Common myeloid progenitor, CD34-positive (primary cell): ENCODE measurements at regions not wholly inside any gene's neighbourhood (a gene's known extent, or its start where the extent isn't known, plus 50 kb on each side); places are given as distances from the start of the nearest gene placed in this dataset.

Source experiments
- CTCF ChIA-PET: fragments of 350-600 bp; sonication (Branson Sonifier 250); formaldehyde crosslinking; loops from one replicate; lab custom pipeline; 2021; ENCODE audit warnings: antibody characterized with exemption; lab: Charles Lee
- POLR2A ChIA-PET: fragments of 350-600 bp; sonication (Branson Sonifier 250); formaldehyde crosslinking; loops from one replicate; lab custom pipeline; 2021; ENCODE audit warnings: antibody characterized with exemption; lab: Charles Lee
- DNase-seq, 3 donors: peaks; one replicate each; pipeline versions ENCODE4 v3.0.0 to v3.0.0-alpha.2; 2013
- H3K27ac ChIP-seq, 2 experiments: 1 replicate in 1 of 2; 2 replicates in 1 of 2; pipeline ENCODE4 v1.7.0; 2013; ENCODE audit warnings: inconsistent platforms in 2 of 2, low read length in 2 of 2, mild to moderate bottlenecking in 2 of 2, low read depth in 1 of 2, moderate library complexity in 1 of 2; ENCODE audit not compliant: severe bottlenecking in 2 of 2, insufficient read depth in 1 of 2, poor library complexity in 1 of 2
- H3K27me3 ChIP-seq, 5 experiments: replicated peaks in 2 of 5; 1 replicate in 3 of 5; 2 replicates in 2 of 5; pipeline versions ENCODE4 v1.6.1 to v1.7.0; 2013; ENCODE audit warnings: low read length in 4 of 5, mild to moderate bottlenecking in 2 of 5, moderate library complexity in 2 of 5, inconsistent platforms in 1 of 5; ENCODE audit not compliant: insufficient read depth in 5 of 5, control insufficient read depth in 4 of 5
- H3K36me3 ChIP-seq, 4 experiments: 1 replicate in 2 of 4; 2 replicates in 2 of 4; pipeline versions ENCODE4 v1.6.1 to v1.7.0; 2013; ENCODE audit warnings: low read length in 3 of 4, control low read depth in 1 of 4, mild to moderate bottlenecking in 1 of 4; ENCODE audit not compliant: control insufficient read depth in 4 of 4, insufficient read depth in 4 of 4
- H3K4me1 ChIP-seq, 4 experiments: 1 replicate in 3 of 4; 2 replicates in 1 of 4; pipeline versions ENCODE4 v1.6.1 to v1.7.1; 2013; ENCODE audit warnings: low read length in 3 of 4, mild to moderate bottlenecking in 3 of 4, control low read depth in 1 of 4, inconsistent platforms in 1 of 4, moderate library complexity in 1 of 4; ENCODE audit not compliant: control insufficient read depth in 4 of 4, insufficient read depth in 4 of 4; ENCODE audit errors: control extremely low read depth in 1 of 4
- H3K4me3 ChIP-seq, 7 experiments: 1 replicate in 4 of 7; 2 replicates in 3 of 7; pipeline versions ENCODE4 v1.5.1 to v1.7.0; 2013; ENCODE audit warnings: mild to moderate bottlenecking in 7 of 7, low read length in 6 of 7, moderate library complexity in 6 of 7, inconsistent platforms in 2 of 7, low read depth in 2 of 7, control low read depth in 1 of 7; ENCODE audit not compliant: insufficient read depth in 4 of 7, control insufficient read depth in 1 of 7; ENCODE audit errors: extremely low read depth in 1 of 7
- H3K9me3 ChIP-seq, 5 experiments: 1 replicate in 4 of 5; 2 replicates in 1 of 5; pipeline versions ENCODE4 v1.6.1 to v1.7.1; 2013; ENCODE audit warnings: low read length in 4 of 5, mild to moderate bottlenecking in 2 of 5, inconsistent platforms in 1 of 5, low read depth in 1 of 5, moderate library complexity in 1 of 5; ENCODE audit not compliant: control insufficient read depth in 4 of 5, insufficient read depth in 2 of 5; ENCODE audit errors: control extremely low read depth in 1 of 5
- WGBS: methylation state at CpG from one replicate; pipeline ENCODE4 v1.1.5; 2013; ENCODE audit not compliant: insufficient coverage; 5-methylcytosine and 5-hydroxymethylcytosine counted together

- 87% methylated on average over 11 of the region's 15 CpGs for WGBS
- ChIA-PET POLR2A (no interaction called here), CTCF (no interaction called here)
- H3K27me3 ChIP-seq: peaks cover 0 to 9% (median 0%) of the 10 kb centered on the region in 5 experiments
- H3K4me1 ChIP-seq: no peaks in the 10 kb centered on the region
- no peaks in the 10 kb centered on the region for H3K36me3 ChIP-seq
- no peaks in the 10 kb centered on the region for H3K9me3 ChIP-seq
- DNase-seq: peak in 1 of 3 donors; percentile 0
- no peak overlapping the region for H3K27ac ChIP-seq
- no peak overlapping the region for H3K4me3 ChIP-seq
Measured at GRCh38 chr15:96273317-96274086, 57.0 kb upstream of the NR2F2 start.

- ChIA-PET POLR2A (no interaction called here), CTCF (no interaction called here)
- Histone ChIP-seq H3K36me3 (no peaks in the 10 kb centered on the region), H3K9me3 (no peaks in the 10 kb centered on the region), H3K27ac (no peak overlapping the region), H3K27me3 (peaks cover 0 to 8% (median 0%) of the 10 kb centered on the region in 5 experiments), H3K4me1 (no peaks in the 10 kb centered on the region), H3K4me3 (no peak overlapping the region)
- WGBS: no CpG with 5 or more reads among the region's 7 CpGs
- no peak for DNase-seq
Measured at GRCh38 chr15:96274087-96274440, 56.4 kb upstream of the NR2F2 start.

- Histone ChIP-seq H3K9me3 (no peaks in the 10 kb centered on the region), H3K36me3 (no peaks in the 10 kb centered on the region), H3K4me3 (no peak overlapping the region), H3K27ac (no peak overlapping the region), H3K27me3 (peaks cover 0 to 8% (median 0%) of the 10 kb centered on the region in 5 experiments), H3K4me1 (no peaks in the 10 kb centered on the region)
- WGBS: no CpG with 5 or more reads among the region's 2 CpGs
- CTCF ChIA-PET: no interaction called here
- POLR2A ChIA-PET: no interaction called here
- DNase-seq: no peak
Measured at GRCh38 chr15:96274698-96275097, 55.8 kb upstream of the NR2F2 start.

GRCh38 chr15:96276438-96277210, 53.9 kb upstream of the NR2F2 start:
- WGBS: 100% methylated on average over 2 of the region's 4 CpGs
- no peak overlapping the region for H3K4me3 ChIP-seq
- no peak overlapping the region for H3K27ac ChIP-seq
- H3K27me3 ChIP-seq: peaks cover 0 to 8% (median 0%) of the 10 kb centered on the region in 5 experiments
- no peaks in the 10 kb centered on the region for H3K4me1 ChIP-seq
- no peaks in the 10 kb centered on the region for H3K36me3 ChIP-seq
- POLR2A ChIA-PET: no interaction called here
- CTCF ChIA-PET: no interaction called here
- no peaks in the 10 kb centered on the region for H3K9me3 ChIP-seq
- no peak for DNase-seq
